GM18519 (cell line): ENCODE measurements at regions not wholly inside any gene's neighbourhood (a gene's known extent, or its start where the extent isn't known, plus 50 kb on each side); places are given as distances from the start of the nearest gene placed in this dataset.
"Not testable (repeated sequence)": the region's sequence is repeated elsewhere in the genome, so short reads cannot be mapped to it uniquely, and the experiment has no call there.

Experiments
- ATAC-seq: cut with Tn5 transposase; IDR thresholded peaks from one replicate; pipeline ENCODE4 v1.9.1; 2021; ENCODE audit warnings: mild to moderate bottlenecking, moderate library complexity; ENCODE audit not compliant: unreplicated experiment, low FRiP score

- no peak for ATAC-seq
Observed at GRCh38 chrY:19059733-19060132, 286.2 kb upstream of the HSFY2 start.

DNA sequence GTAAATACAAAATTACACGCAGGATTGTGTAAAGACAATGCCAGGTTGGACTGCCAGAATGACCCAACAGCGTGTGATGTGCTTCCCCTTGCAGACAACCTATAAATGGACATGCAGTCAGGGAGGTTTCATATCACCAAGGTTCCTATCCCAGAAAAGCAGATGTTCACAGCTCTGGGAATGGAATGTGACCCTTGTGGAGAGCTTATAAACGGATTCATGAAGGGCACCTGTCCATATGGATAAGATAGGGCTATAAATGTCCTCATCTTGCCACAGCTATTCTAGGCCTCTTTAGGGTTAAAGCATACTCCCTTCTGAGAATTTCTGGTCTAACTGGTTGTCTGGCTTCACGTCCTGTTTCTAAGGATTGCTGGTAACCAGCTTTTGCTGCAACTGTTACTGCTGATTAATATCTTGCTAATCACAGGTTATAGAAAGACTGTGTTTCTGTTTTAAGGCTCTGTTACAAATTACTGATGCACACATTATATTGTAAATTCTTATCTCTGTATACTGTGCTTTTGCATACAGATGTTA lies 285.4 kb upstream of the HSFY2 start:
- no peak for ATAC-seq

DNA sequence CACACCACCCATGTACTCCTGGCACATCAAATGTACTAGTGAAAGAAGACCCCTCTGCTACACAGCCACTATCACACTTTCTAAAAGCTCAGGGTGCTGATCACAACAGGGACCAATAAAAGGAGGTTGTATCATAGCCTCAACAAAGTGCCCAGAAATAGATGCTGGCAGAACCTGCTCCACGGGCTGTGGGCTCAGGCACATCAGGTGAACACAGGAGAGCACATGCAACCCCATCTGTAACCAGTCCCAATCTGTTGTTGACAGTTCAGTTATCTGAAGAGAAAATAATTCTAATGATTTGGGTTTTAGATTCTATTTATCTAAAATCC lies 282.6 kb upstream of the HSFY2 start:
- ATAC-seq: no peak

DNA sequence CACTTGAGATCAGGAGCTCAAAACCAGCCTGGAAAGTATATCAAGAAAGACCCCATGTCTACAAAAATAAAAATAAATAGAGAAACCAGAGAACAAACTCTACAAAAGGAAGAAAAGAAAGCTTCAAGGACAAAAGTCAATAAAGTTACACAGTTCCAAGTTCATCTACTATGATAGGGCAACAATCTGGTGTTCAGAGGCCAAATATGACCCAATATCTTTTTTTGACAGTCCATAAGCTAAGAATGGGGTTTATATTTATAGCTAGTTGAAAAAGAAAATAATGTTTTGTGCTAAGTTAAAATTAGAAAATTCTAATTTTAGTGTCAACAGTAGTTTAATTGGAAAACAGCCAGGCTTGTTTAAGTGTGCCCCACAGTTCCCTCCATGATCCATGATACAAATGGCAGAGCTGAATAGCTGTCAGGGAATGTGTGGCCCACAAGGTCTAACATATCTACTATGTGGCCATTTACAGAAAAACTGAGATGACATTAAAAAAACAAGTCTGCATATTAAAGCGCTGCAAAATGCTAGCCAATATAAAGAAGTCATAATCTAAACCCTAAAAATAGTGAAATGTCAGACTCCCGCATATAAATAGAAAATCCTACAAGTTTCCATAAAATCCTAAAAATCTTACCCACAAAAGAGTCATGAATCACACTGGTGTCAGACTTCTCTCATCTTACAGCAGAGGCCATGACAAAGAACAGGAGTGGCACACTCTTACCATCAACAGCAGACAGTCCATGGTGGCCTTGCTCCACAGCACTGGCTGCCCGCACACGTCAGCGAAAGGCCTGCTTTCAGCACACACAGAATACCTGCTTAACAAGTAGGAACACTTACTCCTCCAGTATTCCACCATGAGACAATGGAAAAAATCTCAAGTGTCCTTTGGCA lies 281.9 kb upstream of the HSFY2 start:
- no peak for ATAC-seq

DNA sequence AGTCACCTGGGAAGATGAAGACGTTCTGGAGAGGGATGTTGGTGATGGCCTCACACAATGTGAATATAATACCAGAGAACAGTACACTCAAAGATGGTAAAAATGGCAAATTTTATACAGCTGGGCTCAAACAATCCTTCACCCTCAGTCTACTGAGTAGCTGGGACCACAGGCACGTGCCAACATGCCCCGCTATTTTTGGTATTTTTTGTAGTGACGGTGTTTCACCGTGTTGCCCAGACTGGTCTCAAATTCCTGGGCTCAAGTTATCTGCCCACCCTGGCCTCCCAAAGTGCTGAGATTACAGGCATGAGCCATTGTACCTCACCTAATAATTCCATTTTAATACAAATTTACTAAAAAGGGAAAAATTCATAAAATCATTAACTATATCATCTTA lies 280.3 kb upstream of the HSFY2 start:
- no peak for ATAC-seq

- no peak for ATAC-seq
Observed at GRCh38 chrY:19051021-19051420, 277.5 kb upstream of the HSFY2 start.

GRCh38 chrY:19042984-19043442 lies 269.5 kb upstream of the HSFY2 start:
- no peak for ATAC-seq

- ATAC-seq: no peak
Observed at GRCh38 chrY:19042306-19042958, 268.9 kb upstream of the HSFY2 start.

DNA sequence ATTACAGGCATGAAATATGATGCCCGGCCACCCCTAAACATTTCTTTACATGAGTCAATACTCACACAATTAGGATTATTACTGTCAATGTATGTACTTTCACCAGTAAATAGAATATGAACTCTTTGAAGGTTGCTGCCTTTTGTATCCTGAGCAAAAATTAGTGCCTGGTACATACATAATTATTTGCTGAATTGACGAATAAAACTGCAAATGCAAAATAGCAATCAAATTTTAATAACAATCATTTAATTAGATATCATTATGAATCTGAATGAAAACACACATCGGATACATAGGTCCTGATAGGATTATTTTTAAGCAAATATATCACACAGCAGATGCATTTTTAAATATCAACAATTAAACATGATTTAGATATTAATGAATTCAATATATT lies 253.1 kb upstream of the HSFY2 start:
- no peak for ATAC-seq

DNA sequence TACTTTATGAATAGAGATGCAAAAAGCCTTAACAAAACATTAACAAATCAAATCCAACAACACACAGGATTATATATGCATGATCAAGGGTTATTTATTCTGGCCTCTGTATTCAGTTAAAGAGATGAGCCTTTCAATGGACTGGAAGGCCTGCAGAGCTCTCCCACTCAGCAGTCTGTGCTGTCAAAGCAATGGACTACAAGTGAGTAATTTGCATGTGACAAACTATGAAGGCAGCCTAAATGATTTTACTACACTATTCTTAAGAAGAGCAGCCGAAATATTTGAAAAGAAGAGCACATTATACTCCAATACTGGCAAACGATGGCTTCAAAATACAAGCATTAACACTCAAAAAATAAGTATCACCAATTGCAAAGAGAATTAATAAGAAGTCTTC lies 250.4 kb upstream of the HSFY2 start:
- no peak for ATAC-seq

DNA sequence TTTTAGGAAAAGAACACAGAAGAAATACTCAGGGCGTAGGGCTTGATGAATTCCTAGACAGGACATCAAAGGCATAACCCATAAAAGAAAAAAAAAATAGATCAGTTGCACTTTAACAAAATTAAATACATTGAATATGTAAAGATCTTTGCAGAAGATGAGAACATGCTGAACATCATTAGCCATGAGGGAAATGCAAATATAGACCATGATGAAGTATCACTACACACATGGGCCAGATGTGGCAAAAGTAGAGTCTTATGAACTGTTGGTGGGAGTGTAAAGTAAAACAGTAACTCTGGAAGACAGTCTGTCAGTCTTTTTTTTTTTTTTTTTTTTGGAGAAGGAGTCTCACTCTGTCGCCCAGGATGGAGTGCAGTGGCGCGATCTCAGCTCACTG lies 246.7 kb upstream of the HSFY2 start:
- no peak for ATAC-seq

DNA sequence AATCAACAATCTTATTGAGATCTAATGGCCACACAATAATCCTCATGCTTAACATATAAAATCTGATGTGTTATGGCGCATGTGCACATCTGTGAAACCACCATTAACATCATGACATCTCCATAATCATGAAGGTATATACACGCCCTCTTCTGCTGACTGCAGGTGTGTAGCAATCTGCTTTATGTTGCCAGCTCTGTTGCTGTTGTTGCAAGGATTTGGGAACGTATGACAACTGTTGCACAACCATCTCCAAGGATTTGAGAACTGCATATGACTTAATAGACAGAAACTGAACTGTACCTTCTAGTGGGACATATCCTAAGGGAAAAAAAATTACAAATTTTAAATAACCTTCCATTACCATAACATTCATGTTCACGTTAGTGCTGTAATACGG lies 243.5 kb upstream of the HSFY2 start:
- no peak for ATAC-seq

DNA sequence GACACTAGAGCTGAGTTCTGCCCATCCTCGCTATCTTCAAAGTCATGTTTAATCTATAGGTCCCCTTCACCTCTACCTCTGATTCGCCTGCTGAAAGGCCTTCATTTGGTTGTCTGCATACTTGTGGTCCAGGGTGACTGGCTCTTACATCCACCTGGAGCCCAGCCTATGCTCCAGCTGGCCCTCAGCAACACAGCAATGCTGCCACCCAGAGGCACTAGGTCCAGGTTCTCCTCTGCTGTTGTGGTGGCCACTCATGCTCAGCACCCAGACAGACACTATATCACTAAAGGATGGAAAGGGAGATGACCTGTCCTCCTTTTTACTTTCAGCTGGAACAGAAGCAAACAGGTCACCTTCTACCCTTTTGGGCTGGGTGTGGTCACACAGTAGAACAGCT lies 242.3 kb upstream of the HSFY2 start:
- no peak for ATAC-seq

GRCh38 chrY:19015213-19015612 lies 241.7 kb upstream of the HSFY2 start:
- ATAC-seq: no peak

DNA sequence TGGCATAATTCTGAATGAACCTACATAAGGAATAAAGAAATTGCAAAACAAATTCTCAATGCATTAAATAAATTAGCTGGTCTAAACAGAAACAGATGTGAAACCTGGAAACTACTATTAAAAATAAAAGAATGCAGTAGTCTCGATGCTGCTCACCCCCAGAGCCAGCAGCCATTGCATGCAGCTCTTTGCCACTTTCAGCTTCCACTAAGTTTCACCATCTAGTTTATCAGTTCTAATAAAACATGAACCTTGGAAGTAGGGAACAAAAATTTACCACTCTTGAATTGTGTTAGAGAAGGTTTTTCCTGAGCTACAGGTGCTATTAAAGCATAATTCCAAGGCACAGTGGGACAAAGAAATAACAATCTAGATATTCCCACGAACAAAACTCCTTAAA lies 239.4 kb upstream of the HSFY2 start:
- ATAC-seq: no peak

DNA sequence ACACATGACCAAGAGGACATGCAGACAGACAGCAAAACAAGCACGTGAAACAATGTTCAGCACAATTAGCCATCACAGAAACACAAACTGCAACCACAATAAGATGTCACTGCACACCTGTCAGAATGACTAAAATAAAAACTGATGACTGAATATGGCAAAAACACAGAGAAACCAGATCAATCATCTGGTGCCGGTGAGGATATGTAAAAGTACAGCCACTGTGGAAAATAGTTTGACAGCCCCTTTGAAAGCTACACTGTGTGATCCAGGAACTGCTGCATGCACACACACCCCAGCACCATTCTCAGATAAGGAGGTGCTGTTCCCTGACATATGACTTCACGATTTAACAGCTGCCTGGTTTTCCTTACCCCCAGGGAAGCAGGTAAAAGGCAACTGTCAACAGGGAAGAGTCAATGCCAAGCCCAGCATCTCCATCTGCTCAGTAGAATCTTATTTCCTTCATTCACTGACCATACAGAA lies 238.1 kb upstream of the HSFY2 start:
- peak; percentile 56 for ATAC-seq

DNA sequence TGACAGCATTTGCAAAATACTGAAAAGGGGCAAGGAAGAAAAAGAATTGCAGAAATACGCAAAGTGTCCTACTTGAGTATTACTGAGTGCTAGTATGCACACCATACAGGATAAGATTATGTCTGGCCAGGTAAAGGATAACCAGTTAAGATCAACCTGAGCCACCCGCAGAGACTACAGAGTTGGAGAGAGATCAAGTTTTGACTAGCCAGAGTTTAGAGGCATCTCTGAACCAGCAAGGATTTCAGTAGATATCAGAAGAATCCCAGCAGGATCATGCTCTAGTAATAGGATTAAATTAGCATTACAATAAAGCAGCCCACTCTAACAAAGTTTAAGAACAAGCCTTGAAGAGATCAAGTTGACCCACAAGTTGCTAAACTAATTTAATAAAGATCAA lies 232.7 kb upstream of the HSFY2 start:
- no peak for ATAC-seq

DNA sequence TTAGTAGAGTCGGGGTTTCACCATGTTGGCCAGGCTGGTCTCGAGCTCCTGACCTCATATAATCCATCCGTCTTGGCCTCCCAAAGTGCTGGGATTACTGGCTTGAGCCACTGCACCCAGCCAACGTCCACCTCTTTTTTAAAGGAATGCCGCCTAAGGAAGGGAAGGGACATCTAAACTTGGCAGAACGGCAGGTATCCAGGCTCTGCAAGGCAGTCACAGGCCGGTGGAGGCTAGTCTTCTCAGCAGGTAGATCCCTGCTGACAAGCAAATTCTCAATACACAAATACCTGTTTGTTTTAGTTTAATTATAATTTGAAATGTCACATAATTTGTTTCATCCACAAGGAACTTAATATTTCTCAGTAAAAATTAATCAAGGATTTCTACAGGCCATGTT lies 232.0 kb upstream of the HSFY2 start:
- ATAC-seq: no peak

DNA sequence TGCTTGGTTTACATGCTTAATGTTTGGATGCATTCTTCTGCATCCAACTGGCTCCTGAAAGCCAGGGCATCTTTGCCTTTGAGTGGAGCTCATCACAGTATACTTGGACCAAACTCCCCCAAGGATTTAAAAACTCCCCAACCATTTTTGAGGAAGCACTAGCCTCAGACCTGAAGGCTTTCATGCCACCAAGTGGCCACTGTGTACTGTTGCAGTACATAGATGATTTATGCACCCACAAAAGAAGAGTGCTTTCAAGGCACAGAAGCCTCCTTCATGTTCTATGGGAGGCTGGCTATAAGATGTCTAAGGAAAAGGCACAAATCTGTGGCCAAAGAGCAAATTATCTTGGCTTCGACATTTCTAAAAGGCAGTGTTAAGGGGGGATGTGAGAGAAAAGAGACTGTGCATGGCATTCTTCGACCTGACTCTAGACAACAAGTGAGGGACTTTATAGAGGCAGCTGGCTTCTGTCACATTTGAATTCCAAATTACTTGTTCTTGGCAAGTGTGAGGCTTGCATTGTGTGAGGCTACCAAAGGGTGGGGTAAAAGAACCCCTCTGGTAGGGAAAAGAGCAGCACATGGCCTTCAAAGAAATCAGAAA lies 224.2 kb upstream of the HSFY2 start:
- no peak for ATAC-seq

DNA sequence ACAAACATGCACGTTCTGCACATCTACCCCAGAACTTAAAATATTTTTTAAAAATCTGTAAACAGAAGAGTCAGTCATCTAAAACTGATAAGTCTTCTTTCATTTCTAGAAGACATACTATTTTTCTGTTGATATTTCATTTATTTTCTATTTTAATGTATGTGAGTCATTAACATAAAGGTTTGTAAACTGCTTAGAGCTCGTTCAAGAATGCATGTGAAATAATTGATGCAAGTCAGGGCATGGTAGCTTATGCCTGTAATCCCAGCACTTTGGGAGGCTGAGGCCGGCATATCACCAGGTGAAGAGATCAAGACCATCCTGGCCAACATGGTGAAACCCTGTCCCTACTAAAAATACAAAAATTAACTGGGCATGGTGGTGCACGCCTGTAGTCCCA lies 219.9 kb upstream of the HSFY2 start:
- no peak for ATAC-seq

DNA sequence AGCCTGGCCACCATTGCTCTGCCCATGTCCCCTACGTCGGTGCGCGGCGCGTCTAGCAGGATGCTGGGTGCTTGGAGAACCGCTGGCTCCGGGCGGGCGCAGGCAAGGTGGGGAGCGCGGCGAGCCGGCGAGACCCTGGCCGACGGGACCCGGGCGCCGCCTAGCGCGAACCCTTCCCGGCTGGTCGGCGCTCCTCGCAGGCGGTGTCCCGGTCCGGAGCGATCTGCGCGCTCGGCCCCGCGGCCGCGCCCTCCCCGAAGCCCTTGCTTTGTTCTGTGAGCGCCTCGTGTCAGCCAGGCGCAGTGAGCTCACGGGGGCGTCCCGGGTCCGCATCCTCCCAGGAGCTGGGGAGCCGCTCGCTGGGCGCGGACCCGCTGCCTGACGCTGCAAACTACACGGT lies 219.1 kb upstream of the HSFY2 start:
- not testable (repeated sequence) for ATAC-seq
